CD4-positive, alpha-beta T cell (primary cell): ENCODE measurements at regions not wholly inside any gene's neighbourhood (a gene's known extent, or its start where the extent isn't known, plus 50 kb on each side); places are given as distances from the start of the nearest gene placed in this dataset.
A peak's percentile ranks its signal among the peaks of the same experiment; 100 is the strongest.

Source experiments
- ATAC-seq: fragments of 200-7000 bp; cut with Tn5 transposase; one replicate; pipeline ENCODE4 v1.10.0; 2022; ENCODE audit warnings: mild to moderate bottlenecking; ENCODE audit not compliant: poor library complexity
- CTCF ChIA-PET: fragments of 350-600 bp; sonication (Branson Sonifier 250); formaldehyde crosslinking; loops from one replicate; lab custom pipeline; 2021; ENCODE audit warnings: antibody characterized with exemption, inconsistent platforms; lab: Charles Lee
- POLR2A ChIA-PET: fragments of 350-600 bp; sonication (Branson Sonifier 250); formaldehyde crosslinking; loops from one replicate; lab custom pipeline; 2021; ENCODE audit warnings: antibody characterized with exemption, inconsistent platforms; lab: Charles Lee
- DNase-seq, 14 experiments: peaks; one replicate each; pipeline ENCODE4 v3.0.0-alpha.2; 2013 to 2020; ENCODE audit warnings: mixed read lengths in 2 of 14
- H3K27ac ChIP-seq, 2 donors: one replicate each; pipeline versions ENCODE4 v1.5.1 to v1.7.0; 2013; ENCODE audit warnings: low read length in 2 of 2, low read depth in 1 of 2, mild to moderate bottlenecking in 1 of 2
- H3K27me3 ChIP-seq, 2 experiments: 1 replicate in 1 of 2; 2 replicates in 1 of 2; pipeline versions ENCODE4 v1.6.1 to v1.7.0; 2013; ENCODE audit warnings: low read length in 2 of 2, control low read depth in 1 of 2, mild to moderate bottlenecking in 1 of 2, moderate library complexity in 1 of 2; ENCODE audit not compliant: insufficient read depth in 2 of 2, control insufficient read depth in 1 of 2
- H3K36me3 ChIP-seq: one replicate; pipeline ENCODE4 v1.6.1; 2013; ENCODE audit warnings: low read length, control low read depth; ENCODE audit not compliant: insufficient read depth
- H3K4me1 ChIP-seq: one replicate; pipeline ENCODE4 v1.6.1; 2013; ENCODE audit warnings: low read length, control low read depth; ENCODE audit not compliant: insufficient read depth
- H3K4me3 ChIP-seq: one replicate; pipeline ENCODE4 v1.5.1; 2013; ENCODE audit warnings: mild to moderate bottlenecking, low read length, moderate library complexity
- H3K9me3 ChIP-seq, 2 experiments: 1 replicate in 1 of 2; 2 replicates in 1 of 2; pipeline versions ENCODE4 v1.6.1 to v1.7.0; 2013; ENCODE audit warnings: low read length in 2 of 2, mild to moderate bottlenecking in 2 of 2, control low read depth in 1 of 2, moderate library complexity in 1 of 2; ENCODE audit not compliant: control insufficient read depth in 1 of 2, insufficient read depth in 1 of 2
- H3K27ac Mint-ChIP-seq: one replicate; pipeline ENCODE4 v1.8.0; 2020; ENCODE audit warnings: mixed read lengths
- H3K27me3 Mint-ChIP-seq: one replicate; pipeline ENCODE4 v1.8.0; 2021; ENCODE audit warnings: mixed read lengths
- H3K36me3 Mint-ChIP-seq: one replicate; pipeline ENCODE4 v1.8.0; 2021; ENCODE audit warnings: low read depth, mixed read lengths
- H3K4me1 Mint-ChIP-seq: one replicate; pipeline ENCODE4 v1.8.0; 2021; ENCODE audit warnings: low read depth, mixed read lengths
- H3K4me3 Mint-ChIP-seq: one replicate; pipeline ENCODE4 v1.8.0; 2020; ENCODE audit warnings: mild to moderate bottlenecking, mixed read lengths
- H3K9me3 Mint-ChIP-seq: one replicate; pipeline ENCODE4 v1.8.0; 2020; ENCODE audit warnings: mixed read lengths
- CTCF ChIP-seq: fragments of 200-600 bp; IDR thresholded peaks from one replicate; pipeline ENCODE4 v1.8.0; 2022; ENCODE audit warnings: antibody characterized with exemption, mild to moderate bottlenecking
- intact Hi-C, 2 experiments: fragments of 100-400 bp; cut with DNase I in 1 of 2; cut with micrococcal nuclease in 1 of 2; formaldehyde crosslinking; loops; one replicate each; pipeline versions ENCODE4 v1.15.1 to v1.9.0; 2023 to 2025; cut with DNase I, micrococcal nuclease

DNA sequence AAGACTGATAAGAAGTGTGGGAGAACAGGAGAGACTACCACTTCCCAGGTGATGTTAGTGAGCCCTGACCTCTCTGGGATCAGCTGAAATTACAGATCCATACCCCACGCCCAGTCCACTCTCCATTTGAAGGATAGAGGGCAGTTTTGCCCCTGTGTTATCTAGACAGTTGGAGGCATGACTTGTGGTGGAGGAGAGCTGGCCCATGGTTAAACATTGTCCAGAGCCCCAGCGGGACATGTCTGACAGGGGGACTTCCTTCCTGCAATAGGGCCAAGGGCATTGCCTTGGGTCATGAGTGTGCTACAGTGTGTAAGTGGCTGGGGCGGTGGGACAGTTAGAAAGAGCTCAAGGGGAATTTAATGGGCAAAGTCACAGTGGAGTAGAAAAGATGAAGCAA, 181.1 kb downstream of the MID1IP1 start:
- H3K4me1 Mint-ChIP-seq: peaks cover 6% of the 10 kb centered on the region
- H3K36me3 Mint-ChIP-seq: no peaks in the 10 kb centered on the region
- ATAC-seq (no peak), DNase-seq (no peak)
- no peak for TF ChIP-seq CTCF
- no peaks in the 10 kb centered on the region for H3K4me1 ChIP-seq
- H3K9me3 Mint-ChIP-seq: no peaks in the 10 kb centered on the region
- no peaks in the 10 kb centered on the region for H3K9me3 ChIP-seq
- CTCF ChIA-PET: no interaction called here
- no peak overlapping the region for H3K27ac Mint-ChIP-seq
- H3K36me3 ChIP-seq: no peaks in the 10 kb centered on the region
- no peaks in the 10 kb centered on the region for H3K27me3 Mint-ChIP-seq
- H3K4me3 Mint-ChIP-seq: no peak overlapping the region
- POLR2A ChIA-PET: interaction anchor here (1.6 kb wide), 1 partner anchor 181 kb away, joined by 4 read pairs; the partner anchor contains the start of gene MID1IP1
- H3K27ac ChIP-seq: no peak overlapping the region
- intact Hi-C loops: no loop called here
- H3K27me3 ChIP-seq: no peaks in the 10 kb centered on the region
- no peak overlapping the region for H3K4me3 ChIP-seq

DNA sequence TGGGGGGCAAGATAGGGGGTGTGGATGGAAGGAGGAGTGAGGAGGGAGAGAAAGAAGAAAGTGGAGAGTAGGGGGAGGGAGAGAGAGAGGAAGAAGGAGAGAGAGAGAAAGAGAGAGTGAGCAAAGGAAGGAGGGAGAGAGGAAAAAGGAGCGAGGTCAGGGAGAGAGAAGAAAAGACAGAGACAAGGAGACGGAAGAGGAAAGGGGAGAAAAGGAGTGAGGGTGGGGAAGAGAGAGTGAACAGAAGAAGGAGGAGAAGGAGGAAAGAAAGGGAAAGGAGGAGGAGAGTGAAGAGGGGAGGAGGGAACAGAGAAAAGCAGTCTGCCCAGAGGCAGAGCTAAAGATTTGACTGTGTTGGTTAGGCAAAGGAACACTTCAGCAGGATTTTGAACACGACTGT, 181.6 kb downstream of the MID1IP1 start:
- H3K4me1 ChIP-seq: no peaks in the 10 kb centered on the region
- CTCF ChIA-PET: no interaction called here
- DNase-seq: no peak

GRCh38 chrX:38985375-38985774, 184.1 kb downstream of the MID1IP1 start:
- no peaks in the 10 kb centered on the region for H3K36me3 Mint-ChIP-seq
- no peaks in the 10 kb centered on the region for H3K27me3 ChIP-seq
- no peak overlapping the region for H3K4me3 Mint-ChIP-seq
- ChIA-PET POLR2A (no interaction called here), CTCF (no interaction called here)
- no peaks in the 10 kb centered on the region for H3K36me3 ChIP-seq
- H3K4me3 ChIP-seq: no peak overlapping the region
- peaks cover 6% of the 10 kb centered on the region for H3K4me1 Mint-ChIP-seq
- no peak overlapping the region for H3K27ac Mint-ChIP-seq
- intact Hi-C loops: loop anchor here (1.0 to 5.0 kb wide), 4 partner anchors 162 to 231 kb away; no protein-coding TSS in a partner anchor
- peak; percentile 42 for TF ChIP-seq CTCF
- no peaks in the 10 kb centered on the region for H3K4me1 ChIP-seq
- H3K9me3 ChIP-seq: no peaks in the 10 kb centered on the region
- no peaks in the 10 kb centered on the region for H3K9me3 Mint-ChIP-seq
- ATAC-seq: no peak
- H3K27me3 Mint-ChIP-seq: no peaks in the 10 kb centered on the region
- DNase-seq: peak in 4 of 14 experiments; percentile 3 to 47 (median 41)
- H3K27ac ChIP-seq: no peak overlapping the region

More for the DNA sequence above, 181.6 kb downstream of the MID1IP1 start:
- no peak overlapping the region for H3K27ac ChIP-seq
- no peaks in the 10 kb centered on the region for H3K36me3 Mint-ChIP-seq
- no peak overlapping the region for H3K4me3 Mint-ChIP-seq
- H3K27me3 Mint-ChIP-seq: no peaks in the 10 kb centered on the region
- H3K27ac Mint-ChIP-seq: no peak overlapping the region
- H3K9me3 Mint-ChIP-seq: no peaks in the 10 kb centered on the region
- POLR2A ChIA-PET: interaction anchor here (1.6 kb wide), 1 partner anchor 182 kb away, joined by 4 read pairs; the partner anchor contains the start of gene MID1IP1
- no peaks in the 10 kb centered on the region for H3K27me3 ChIP-seq
- peaks cover 6% of the 10 kb centered on the region for H3K4me1 Mint-ChIP-seq
- TF ChIP-seq CTCF: no peak
- no peak for ATAC-seq
- H3K36me3 ChIP-seq: no peaks in the 10 kb centered on the region
- intact Hi-C loops: no loop called here
- no peaks in the 10 kb centered on the region for H3K9me3 ChIP-seq
- no peak overlapping the region for H3K4me3 ChIP-seq
